ENCODE measurements at regions not wholly inside any gene's neighbourhood (a gene's known extent, or its start where the extent isn't known, plus 50 kb on each side); places are given as distances from the start of the nearest gene placed in this dataset.
"Not testable (repeated sequence)": the region's sequence is repeated elsewhere in the genome, so short reads cannot be mapped to it uniquely, and the experiment has no call there.

GRCh38 chr6:40688214-40688761 lies 101.1 kb upstream of the LRFN2 start:
- no peak for DNase-seq (ENCODE audit: low spot score)

GRCh38 chr6:40685862-40686261 lies 98.7 kb upstream of the LRFN2 start:
- no peak for DNase-seq (ENCODE audit: low spot score)

GRCh38 chr6:40681622-40682021 lies 94.5 kb upstream of the LRFN2 start:
- no peak for DNase-seq (ENCODE audit: low spot score)

GRCh38 chr6:40678941-40679340 lies 91.8 kb upstream of the LRFN2 start:
- DNase-seq (ENCODE audit: low spot score): no peak

DNA sequence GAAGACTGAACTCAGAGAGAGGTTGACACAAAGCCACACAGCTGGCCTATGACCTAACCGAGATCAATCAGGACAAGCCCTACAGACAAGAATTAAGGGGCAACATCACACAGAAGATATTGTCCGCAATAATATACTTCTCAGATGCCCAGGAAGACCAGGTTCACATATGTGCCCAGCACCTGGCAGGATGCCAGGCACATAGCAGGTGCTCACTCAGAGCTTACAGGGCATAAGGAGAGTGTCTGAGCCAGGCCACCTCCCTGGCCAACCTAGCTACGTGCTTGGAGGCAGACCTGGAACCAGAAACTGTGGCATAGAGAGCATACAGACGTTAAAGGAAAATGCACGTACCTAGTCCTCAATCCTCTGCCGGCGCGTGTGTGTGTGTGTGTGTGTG lies 87.0 kb upstream of the LRFN2 start:
- no peak for DNase-seq (ENCODE audit: low spot score)

DNA sequence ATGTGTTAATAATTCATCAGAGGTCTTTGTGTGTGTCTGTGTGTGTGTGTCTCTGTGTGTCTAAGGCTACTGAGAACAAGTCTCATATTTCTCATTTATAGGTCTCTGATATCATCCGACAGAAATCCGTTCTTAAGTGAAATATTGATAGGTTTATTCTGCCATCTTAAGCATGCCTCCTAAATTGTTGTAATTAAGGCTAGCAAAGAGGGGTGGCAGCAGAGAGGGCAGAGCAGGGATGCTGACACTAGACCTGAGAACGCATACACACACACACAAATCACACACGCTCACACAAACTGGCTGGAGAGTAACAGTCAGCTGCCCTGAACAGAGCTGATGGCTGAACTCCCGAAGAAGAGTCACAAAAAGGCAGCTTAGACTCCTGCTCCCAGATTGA lies 84.9 kb upstream of the LRFN2 start:
- no peak for DNase-seq (ENCODE audit: low spot score)

DNA sequence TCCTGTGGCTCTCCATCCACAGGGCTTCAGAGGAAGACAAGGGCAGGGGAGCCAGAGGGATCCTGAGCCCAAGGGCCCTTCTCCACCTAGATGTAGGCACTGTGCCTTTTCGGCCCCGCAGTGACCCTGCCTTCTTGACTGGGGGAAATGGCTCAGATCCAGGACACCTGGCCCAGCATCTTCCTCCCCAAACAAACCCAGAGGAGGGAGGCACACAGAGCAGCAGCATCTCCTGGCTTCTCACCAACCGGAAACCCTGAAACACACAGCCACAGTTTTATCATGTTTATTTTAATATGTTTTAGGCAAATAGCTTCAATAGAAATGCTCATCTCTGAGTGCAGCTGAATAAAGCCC lies 84.5 kb upstream of the LRFN2 start:
- DNase-seq (ENCODE audit: low spot score): no peak

- DNase-seq (ENCODE audit: low spot score): no peak
Measured at GRCh38 chr6:40671001-40671693, 84.0 kb upstream of the LRFN2 start.

DNA sequence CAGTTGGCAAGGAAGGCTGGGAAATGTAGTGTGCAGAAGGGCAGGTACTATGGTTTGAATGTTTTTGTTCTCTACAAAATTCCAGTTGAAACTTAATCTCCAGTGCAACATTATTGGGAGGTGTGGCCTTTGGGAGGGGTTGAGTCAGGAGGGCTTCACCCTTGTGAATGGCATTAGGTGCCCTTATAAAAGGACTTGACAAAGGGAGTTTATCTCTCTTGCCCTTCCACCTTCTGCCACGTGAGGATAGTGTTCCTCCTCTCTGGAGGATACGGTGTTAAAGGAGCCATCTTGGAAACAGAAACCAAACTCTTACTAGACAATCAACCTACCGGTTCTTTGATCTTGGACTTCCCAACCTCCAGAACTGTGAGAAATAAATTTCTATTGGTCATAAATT lies 82.2 kb upstream of the LRFN2 start:
- no peak for DNase-seq (ENCODE audit: low spot score)

- DNase-seq (ENCODE audit: low spot score): no peak
Measured at GRCh38 chr6:40668203-40668602, 81.0 kb upstream of the LRFN2 start.

DNA sequence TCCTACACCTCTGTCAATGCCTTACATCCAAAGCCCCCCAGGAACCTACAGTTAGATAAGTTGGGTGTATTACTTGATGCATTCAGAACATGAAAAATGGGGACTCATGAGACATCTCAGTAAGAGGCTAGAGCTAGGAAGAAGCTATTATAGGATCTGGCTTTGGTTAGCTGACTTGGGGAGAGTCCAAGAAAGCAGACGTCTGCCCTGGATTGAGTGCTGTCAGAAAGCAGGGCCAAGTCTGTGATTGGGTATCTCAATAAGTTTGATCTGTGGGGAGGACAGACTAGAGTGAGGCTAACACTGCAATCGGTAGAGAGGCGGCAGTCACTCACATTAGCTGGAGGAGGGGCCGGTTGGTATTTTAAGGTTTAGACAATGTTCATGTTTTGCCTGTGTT lies 79.4 kb upstream of the LRFN2 start:
- DNase-seq (ENCODE audit: low spot score): no peak

GRCh38 chr6:40661726-40662125 lies 74.6 kb upstream of the LRFN2 start:
- no peak for DNase-seq (ENCODE audit: low spot score)

DNA sequence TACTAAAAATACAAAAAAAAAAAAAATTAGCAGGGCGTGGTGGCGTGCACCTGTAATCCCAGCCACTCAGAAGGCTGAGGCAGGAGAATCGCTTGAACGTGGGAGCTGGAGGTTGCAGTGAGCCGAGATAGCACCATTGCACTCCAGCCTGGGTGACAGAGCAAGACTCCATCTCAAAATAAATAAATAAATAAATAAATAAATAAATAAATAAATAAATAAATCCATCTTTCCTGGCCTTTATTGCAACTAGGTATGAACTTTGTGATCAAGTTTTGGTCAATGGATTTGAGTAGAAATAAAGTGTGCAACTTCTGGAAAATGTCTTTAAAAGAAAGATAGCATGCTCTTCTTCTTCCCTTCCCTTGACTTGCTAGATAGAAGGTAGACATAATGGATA lies 69.6 kb upstream of the LRFN2 start:
- not testable (repeated sequence) for DNase-seq (ENCODE audit: low spot score)

- no peak for DNase-seq (ENCODE audit: low spot score)
Measured at GRCh38 chr6:40654828-40655227, 67.7 kb upstream of the LRFN2 start.

DNA sequence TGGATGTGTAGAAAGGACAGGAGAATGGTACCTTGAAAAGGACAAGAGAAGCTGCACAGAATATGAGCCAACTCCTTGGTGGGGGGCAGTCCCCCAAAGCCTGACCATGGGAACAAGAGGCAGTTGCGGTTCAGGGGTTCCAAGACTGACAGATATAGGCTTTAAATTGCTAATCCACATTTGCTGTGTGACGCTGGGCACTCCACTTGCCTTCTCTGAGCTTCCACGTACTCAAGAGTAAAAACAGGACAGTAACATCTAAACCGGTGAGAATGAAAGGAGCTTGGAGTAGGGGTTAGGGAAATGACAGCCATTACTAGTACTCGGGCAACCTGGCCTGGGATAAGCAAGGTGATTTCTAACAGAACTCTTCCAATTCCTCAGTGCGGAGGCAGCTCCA lies 57.9 kb upstream of the LRFN2 start:
- no peak for DNase-seq (ENCODE audit: low spot score)

GRCh38 chr6:40642837-40643236 lies 55.7 kb upstream of the LRFN2 start:
- DNase-seq (ENCODE audit: low spot score): no peak

- no peak for DNase-seq (ENCODE audit: low spot score)
Measured at GRCh38 chr6:40642190-40642589, 55.0 kb upstream of the LRFN2 start.

DNA sequence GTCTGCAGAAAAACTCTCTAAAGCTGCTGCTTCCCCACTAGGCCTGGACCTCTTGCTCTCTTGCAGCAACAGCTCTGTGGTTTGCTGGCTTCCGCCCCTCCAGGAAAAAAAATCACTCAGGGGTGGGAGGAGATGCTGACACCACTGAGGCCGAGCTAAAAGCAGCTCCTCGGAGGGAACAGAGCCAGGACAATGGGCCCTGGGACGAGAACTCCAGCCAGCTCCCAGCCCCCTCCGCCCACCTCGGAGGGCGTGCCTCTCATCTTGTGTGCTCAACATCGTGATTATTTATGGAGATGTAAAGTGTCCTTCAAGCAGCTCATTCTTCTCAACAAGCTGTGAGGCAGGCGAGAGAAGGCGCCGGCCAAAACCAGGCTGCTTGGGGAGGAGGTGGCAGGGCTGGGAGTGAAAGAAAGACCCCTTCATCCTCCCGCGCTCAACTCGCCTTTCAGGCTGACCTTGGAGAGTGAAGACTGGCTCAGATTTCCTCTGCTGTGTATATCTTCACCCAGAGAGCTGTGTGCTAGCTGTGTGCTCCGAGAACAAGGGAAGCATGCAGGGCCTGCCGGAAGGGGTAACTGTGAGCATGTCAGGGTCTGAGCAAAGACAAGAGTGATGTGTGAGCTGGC lies 53.5 kb upstream of the LRFN2 start:
- no peak for DNase-seq (ENCODE audit: low spot score)

Measured in D341Med (cell line).